Activated CD8-positive, alpha-beta memory T cell treated with anti-CD3 and anti-CD28 coated beads, Interleukin-2, amount 50 U/mL, for 4 hours (primary cell): ENCODE measurements at regions not wholly inside any gene's neighbourhood (a gene's known extent, or its start where the extent isn't known, plus 50 kb on each side); places are given as distances from the start of the nearest gene placed in this dataset.
"Not testable (repeated sequence)": the region's sequence is repeated elsewhere in the genome, so short reads cannot be mapped to it uniquely, and the experiment has no call there.

Experiments used
- DNase-seq: peaks from one replicate; pipeline ENCODE4 v3.0.0-alpha.2; 2020

GRCh38 chr11:87455180-87455579 is 417.4 kb downstream of the TMEM135 start:
- no peak for DNase-seq

- no peak for DNase-seq
Measured at GRCh38 chr11:87454241-87454640, 416.5 kb downstream of the TMEM135 start.

GRCh38 chr11:87453531-87454089 is 415.9 kb downstream of the TMEM135 start:
- DNase-seq, result no peak

GRCh38 chr11:87452025-87452424 is 414.3 kb downstream of the TMEM135 start:
- not testable (repeated sequence) for DNase-seq

GRCh38 chr11:87451395-87451794 is 413.7 kb downstream of the TMEM135 start:
- DNase-seq, result no peak

GRCh38 chr11:87447606-87448005 is 409.9 kb downstream of the TMEM135 start:
- no peak for DNase-seq

- no peak for DNase-seq
Measured at GRCh38 chr11:87444993-87445392, 407.3 kb downstream of the TMEM135 start.

- no peak for DNase-seq
Measured at GRCh38 chr11:87443707-87444106, 406.0 kb downstream of the TMEM135 start.

GRCh38 chr11:87440076-87440770 is 402.5 kb downstream of the TMEM135 start:
- DNase-seq, result no peak

GRCh38 chr11:87438416-87438815 is 400.7 kb downstream of the TMEM135 start:
- no peak for DNase-seq

- DNase-seq, result no peak
Measured at GRCh38 chr11:87437844-87438223, 400.1 kb downstream of the TMEM135 start.

- DNase-seq, result no peak
Measured at GRCh38 chr11:87437133-87437843, 399.6 kb downstream of the TMEM135 start.

GRCh38 chr11:87432022-87432421 is 394.3 kb downstream of the TMEM135 start:
- no peak for DNase-seq

GRCh38 chr11:87431392-87431791 is 393.7 kb downstream of the TMEM135 start:
- no peak for DNase-seq

- DNase-seq, result no peak
Measured at GRCh38 chr11:87430821-87431220, 393.1 kb downstream of the TMEM135 start.

GRCh38 chr11:87429996-87430395 is 392.3 kb downstream of the TMEM135 start:
- no peak for DNase-seq

GRCh38 chr11:87428266-87428665 is 390.5 kb downstream of the TMEM135 start:
- DNase-seq, result no peak

GRCh38 chr11:87425943-87426342 is 388.2 kb downstream of the TMEM135 start:
- DNase-seq, result no peak

- DNase-seq, result no peak
Measured at GRCh38 chr11:87425391-87425790, 387.7 kb downstream of the TMEM135 start.

GRCh38 chr11:87423161-87423560 is 385.4 kb downstream of the TMEM135 start:
- DNase-seq, result no peak

GRCh38 chr11:87422566-87422965 is 384.8 kb downstream of the TMEM135 start:
- no peak for DNase-seq

GRCh38 chr11:87421422-87421821 is 383.7 kb downstream of the TMEM135 start:
- no peak for DNase-seq

- DNase-seq, result no peak
Measured at GRCh38 chr11:87417951-87418350, 380.2 kb downstream of the TMEM135 start.

GRCh38 chr11:87405843-87406242 is 368.1 kb downstream of the TMEM135 start:
- no peak for DNase-seq
